Stomach (tissue), 8 donors: ENCODE measurements at regions not wholly inside any gene's neighbourhood (a gene's known extent, or its start where the extent isn't known, plus 50 kb on each side); places are given as distances from the start of the nearest gene placed in this dataset.
"Not testable (repeated sequence)": the region's sequence is repeated elsewhere in the genome, so short reads cannot be mapped to it uniquely, and the experiment has no call there.

Experiments used
- DNase-seq, 2 donors: peaks; one replicate each; pipeline versions ENCODE4 v3.0.0 to v3.0.0-alpha.2; 2013 to 2019
- H3K27ac ChIP-seq, 5 donors: fragments of 200-600 bp in 4 of 5; sonication (generic) in 4 of 5; one replicate each; pipeline ENCODE4 v1.5.1; 2013 to 2019; ENCODE audit warnings: mild to moderate bottlenecking in 1 of 5, moderate library complexity in 1 of 5
- H3K27me3 ChIP-seq, 3 donors: fragments of 200-600 bp; sonication (generic); one replicate each; pipeline ENCODE4 v1.5.1; 2017 to 2019; ENCODE audit warnings: mixed run types in 1 of 3
- H3K36me3 ChIP-seq, 4 donors: fragments of 200-600 bp; sonication (generic); 1 replicate in 3 of 4; 2 replicates in 1 of 4; pipeline ENCODE4 v1.5.1; 2016 to 2019
- H3K4me1 ChIP-seq, 4 donors: fragments of 200-600 bp; sonication (generic); one replicate each; pipeline ENCODE4 v1.5.1; 2016 to 2019
- H3K4me3 ChIP-seq, 4 donors: fragments of 200-600 bp; sonication (generic) in 3 of 4; one replicate each; pipeline ENCODE4 v1.5.1; 2016 to 2019; ENCODE audit warnings: mild to moderate bottlenecking in 1 of 4
- H3K9me3 ChIP-seq, 4 donors: fragments of 200-600 bp; sonication (generic); one replicate each; pipeline ENCODE4 v1.5.1; 2016 to 2019
- EP300 ChIP-seq: sonication (generic); formaldehyde crosslinking; IDR thresholded peaks from one replicate; pipeline ENCODE4 v1.6.1; 2017; ENCODE audit warnings: antibody characterized with exemption
- POLR2A ChIP-seq, 4 donors: fragments of 450-650 bp; IDR thresholded peaks; one replicate each; pipeline ENCODE4 v1.6.1; 2016; ENCODE audit warnings: antibody characterized with exemption in 4 of 4, control low read depth in 2 of 4, mild to moderate bottlenecking in 1 of 4, moderate library complexity in 1 of 4
- POLR2AphosphoS5 ChIP-seq, 3 donors: sonication (generic); formaldehyde crosslinking; IDR thresholded peaks; one replicate each; pipeline ENCODE4 v1.6.1; 2016; ENCODE audit warnings: antibody characterized with exemption in 3 of 3
- WGBS, 5 donors: extraction: QIAGEN DNeasy Blood & Tissue Kit in 3 of 5; methylation state at CpG; one replicate each; pipeline versions ENCODE4 v1.1.5 to v1.1.7; 2013 to 2018; 5-methylcytosine and 5-hydroxymethylcytosine counted together
- intact Hi-C: fragments of 100-400 bp; cut with DNase I; formaldehyde crosslinking; loops from one replicate; pipeline ENCODE4 v1.15.1; 2023; ENCODE audit warnings: low total_unique reads
- TF ChIP-seq, protein P1 (sequence below), 7 experiments: fragments of 450-650 bp in 4 of 7; fragments of 200-600 bp in 3 of 7; sonication (generic) in 3 of 7; IDR thresholded peaks; one replicate each; pipeline ENCODE4 v1.5.1; 2016 to 2019; ENCODE audit warnings: antibody characterized with exemption in 7 of 7, control low read depth in 2 of 7, mild to moderate bottlenecking in 1 of 7
- donor health status: healthy with polysubstance abuse.
- donor health status: Bipolar disorder and iron deficiency.
- donor health status: healthy.

DNA sequence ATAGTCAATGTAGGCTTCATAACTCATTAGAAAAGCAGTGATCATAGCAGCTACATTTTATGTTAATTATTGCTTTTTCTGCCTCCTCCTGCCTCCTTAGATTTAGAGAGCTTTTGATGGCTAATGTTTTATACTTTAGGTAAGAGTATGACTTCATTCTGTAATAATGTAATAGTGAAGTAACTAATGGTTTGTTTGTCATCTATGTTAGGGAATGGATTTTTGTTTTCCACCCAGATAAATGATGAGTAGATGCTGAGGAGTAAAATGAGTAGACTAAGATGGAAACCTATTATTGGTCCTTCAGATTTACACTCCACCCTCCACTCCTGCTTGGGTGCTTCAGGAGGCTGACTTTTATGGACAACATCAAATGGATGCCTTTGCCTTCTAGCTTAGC is 170.6 kb downstream of the CTH start:
- H3K9me3 ChIP-seq = no peaks in the 10 kb centered on the region
- H3K4me3 ChIP-seq = no peak overlapping the region
- DNase-seq = no peak
- no peaks in the 10 kb centered on the region for H3K4me1 ChIP-seq
- H3K27ac ChIP-seq = no peak overlapping the region
- no peaks in the 10 kb centered on the region for H3K36me3 ChIP-seq
- no peaks in the 10 kb centered on the region for H3K27me3 ChIP-seq
- TF ChIP-seq POLR2A (IDR thresholded peaks at IDR 0.05) (no peak), POLR2AphosphoS5 (IDR thresholded peaks at IDR 0.05) (no peak), EP300 (no peak)
- TF ChIP-seq, protein P1, sequence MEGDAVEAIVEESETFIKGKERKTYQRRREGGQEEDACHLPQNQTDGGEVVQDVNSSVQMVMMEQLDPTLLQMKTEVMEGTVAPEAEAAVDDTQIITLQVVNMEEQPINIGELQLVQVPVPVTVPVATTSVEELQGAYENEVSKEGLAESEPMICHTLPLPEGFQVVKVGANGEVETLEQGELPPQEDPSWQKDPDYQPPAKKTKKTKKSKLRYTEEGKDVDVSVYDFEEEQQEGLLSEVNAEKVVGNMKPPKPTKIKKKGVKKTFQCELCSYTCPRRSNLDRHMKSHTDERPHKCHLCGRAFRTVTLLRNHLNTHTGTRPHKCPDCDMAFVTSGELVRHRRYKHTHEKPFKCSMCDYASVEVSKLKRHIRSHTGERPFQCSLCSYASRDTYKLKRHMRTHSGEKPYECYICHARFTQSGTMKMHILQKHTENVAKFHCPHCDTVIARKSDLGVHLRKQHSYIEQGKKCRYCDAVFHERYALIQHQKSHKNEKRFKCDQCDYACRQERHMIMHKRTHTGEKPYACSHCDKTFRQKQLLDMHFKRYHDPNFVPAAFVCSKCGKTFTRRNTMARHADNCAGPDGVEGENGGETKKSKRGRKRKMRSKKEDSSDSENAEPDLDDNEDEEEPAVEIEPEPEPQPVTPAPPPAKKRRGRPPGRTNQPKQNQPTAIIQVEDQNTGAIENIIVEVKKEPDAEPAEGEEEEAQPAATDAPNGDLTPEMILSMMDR (IDR thresholded peaks at IDR 0.05) = no peak
- intact Hi-C loops = no loop called here

DNA sequence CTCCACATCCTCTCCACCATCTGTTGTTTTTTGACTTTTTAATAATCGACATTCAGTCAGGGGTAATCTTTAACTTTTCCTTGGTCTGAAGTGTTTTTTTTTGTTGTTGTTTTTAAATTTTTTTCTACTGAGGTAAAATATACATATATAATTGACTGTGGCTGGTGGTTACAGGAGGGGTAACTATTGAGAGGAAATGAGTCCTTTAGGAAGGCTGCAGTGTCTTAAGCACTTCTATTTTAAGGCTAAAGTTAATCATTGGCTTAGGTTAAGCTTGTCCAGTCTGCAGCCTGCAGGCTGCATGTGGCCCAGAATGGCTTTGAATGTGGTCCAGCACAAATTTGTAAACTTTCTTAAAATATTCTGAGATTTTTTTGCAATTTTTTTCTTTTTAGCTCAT is 172.5 kb downstream of the CTH start:
- 86 to 96% (median 93%) methylated on average over 1 of the region's 1 CpG for WGBS, 5 donors
- Histone ChIP-seq H3K36me3 (no peaks in the 10 kb centered on the region), H3K27me3 (no peaks in the 10 kb centered on the region), H3K4me3 (no peak overlapping the region), H3K4me1 (no peaks in the 10 kb centered on the region), H3K27ac (no peak overlapping the region), H3K9me3 (no peaks in the 10 kb centered on the region)
- no peak for DNase-seq
- TF ChIP-seq POLR2A (IDR thresholded peaks at IDR 0.05) (no peak), POLR2AphosphoS5 (IDR thresholded peaks at IDR 0.05) (no peak), EP300 (no peak)
- TF ChIP-seq, protein P1 (IDR thresholded peaks at IDR 0.05) = no peak
- intact Hi-C loops = no loop called here

DNA sequence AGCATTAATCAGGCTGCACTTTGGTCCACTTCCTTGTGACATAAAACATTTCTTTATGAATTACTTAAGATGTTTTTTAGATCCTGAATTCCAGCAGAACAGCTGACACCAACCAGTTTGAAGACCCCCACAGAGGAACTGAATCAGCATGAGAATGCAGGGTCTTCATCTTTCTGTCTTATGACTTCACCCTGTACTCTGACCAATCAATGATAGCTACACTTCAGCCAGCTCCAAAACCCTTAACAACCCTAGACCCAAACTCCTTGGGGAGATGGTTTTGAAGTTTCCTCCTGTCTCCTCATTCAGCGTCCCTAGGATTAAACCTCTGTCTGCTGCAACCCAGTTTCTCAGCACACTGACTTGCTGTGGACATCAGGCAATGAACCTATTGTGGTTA is 175.0 kb downstream of the CTH start:
- intact Hi-C loops = no loop called here
- Histone ChIP-seq H3K4me1 (no peaks in the 10 kb centered on the region), H3K27ac (no peak overlapping the region), H3K9me3 (no peaks in the 10 kb centered on the region), H3K4me3 (no peak overlapping the region), H3K36me3 (no peaks in the 10 kb centered on the region), H3K27me3 (no peaks in the 10 kb centered on the region)
- TF ChIP-seq POLR2AphosphoS5 (IDR thresholded peaks at IDR 0.05) (no peak), POLR2A (IDR thresholded peaks at IDR 0.05) (no peak), EP300 (no peak)
- TF ChIP-seq, protein P1 (IDR thresholded peaks at IDR 0.05) = no peak
- WGBS, 5 donors = 58 to 85% (median 62%) methylated on average over 1 of the region's 1 CpG
- no peak for DNase-seq

DNA sequence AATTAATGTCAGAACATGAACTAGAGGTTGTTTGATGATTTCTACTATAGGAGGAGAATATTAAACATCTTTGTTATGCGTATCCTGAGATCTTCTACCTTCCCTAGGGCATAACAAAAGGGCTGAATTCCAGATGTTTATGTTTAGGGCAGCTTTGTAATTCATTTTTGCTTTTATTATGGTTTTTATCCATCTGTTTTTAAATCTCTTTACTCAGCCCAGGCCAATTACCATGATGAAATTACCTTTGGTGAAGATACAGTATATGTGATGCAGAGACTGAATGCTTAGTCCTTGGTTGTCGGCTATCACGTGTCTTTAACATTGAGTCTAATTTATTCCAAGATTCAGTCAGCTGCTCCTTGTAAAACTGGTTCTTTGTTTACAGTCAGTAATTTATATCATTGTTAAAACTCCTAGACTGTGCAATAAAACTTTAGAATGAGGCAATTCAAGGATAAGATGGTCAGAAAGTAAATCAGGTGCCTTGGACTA is 176.9 kb downstream of the CTH start:
- TF ChIP-seq EP300 (no peak), POLR2AphosphoS5 (IDR thresholded peaks at IDR 0.05) (no peak), POLR2A (IDR thresholded peaks at IDR 0.05) (no peak)
- TF ChIP-seq, protein P1 (IDR thresholded peaks at IDR 0.05) = no peak
- Histone ChIP-seq H3K27ac (no peak overlapping the region), H3K9me3 (no peaks in the 10 kb centered on the region), H3K4me1 (no peaks in the 10 kb centered on the region), H3K36me3 (no peaks in the 10 kb centered on the region), H3K4me3 (no peak overlapping the region), H3K27me3 (no peaks in the 10 kb centered on the region)
- 70 to 87% (median 79%) methylated on average over 3 of the region's 3 CpGs for WGBS, 5 donors
- intact Hi-C loops = no loop called here
- DNase-seq = no peak

DNA sequence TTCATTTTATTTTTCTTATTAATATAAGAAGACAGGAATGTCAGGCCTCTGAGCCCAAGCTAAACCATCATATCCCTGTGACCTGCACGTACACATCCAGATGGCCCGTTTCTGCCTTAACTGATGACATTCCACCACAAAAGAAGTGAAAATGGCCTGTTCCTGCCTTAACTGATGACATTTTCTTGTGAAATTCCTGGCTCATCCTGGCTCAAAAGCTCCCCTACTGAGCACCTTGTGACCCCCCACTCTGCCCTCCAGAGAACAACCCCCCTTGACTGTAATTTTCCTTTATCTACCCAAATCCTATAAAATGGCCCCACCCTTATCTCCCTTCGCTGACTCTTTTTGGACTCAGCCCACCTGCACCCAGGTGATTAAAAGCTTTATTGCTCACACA is 182.5 kb downstream of the CTH start:
- H3K4me3 ChIP-seq, intact Hi-C loops, H3K9me3 ChIP-seq, H3K4me1 ChIP-seq, DNase-seq, H3K36me3 ChIP-seq, H3K27me3 ChIP-seq, H3K27ac ChIP-seq: not testable (repeated sequence)
- 47 to 66% (median 60%) methylated on average over 3 of the region's 3 CpGs for WGBS, 5 donors
